ENCODE measurements at regions not wholly inside any gene's neighbourhood (a gene's known extent, or its start where the extent isn't known, plus 50 kb on each side); places are given as distances from the start of the nearest gene placed in this dataset.

DNA sequence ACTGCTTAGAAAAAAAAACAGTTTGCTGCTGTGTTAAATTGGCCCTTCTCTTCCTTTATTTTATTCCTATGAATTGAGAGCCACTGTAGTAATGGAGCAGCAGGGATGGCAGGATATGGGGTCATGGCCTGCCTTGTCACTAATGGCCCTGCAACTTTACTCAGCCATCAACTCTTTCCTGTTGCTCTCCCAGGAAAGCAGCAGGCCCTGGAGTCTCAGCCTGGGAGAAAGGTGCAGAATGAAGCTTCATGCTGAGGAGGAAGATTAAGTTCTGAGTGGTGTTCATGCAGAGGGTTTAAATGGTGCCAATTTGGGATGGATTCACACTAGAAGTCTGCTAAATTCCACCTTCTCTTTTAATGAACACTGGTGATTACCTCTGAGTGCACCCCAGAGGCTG, 285.6 kb downstream of the GPAT3 start:
- CTCF ChIA-PET = no interaction called here
- Histone ChIP-seq H2BK15ac (ENCODE audit: low read depth, low read length) (no peak overlapping the region), H3K4ac (ENCODE audit: low read depth, low read length) (no peak overlapping the region), H3K56ac (ENCODE audit: extremely low read depth, insufficient read depth, low read length) (no peak overlapping the region), H4K5ac (ENCODE audit: low read depth, low read length) (no peak overlapping the region), H3K4me2 (ENCODE audit: low read depth, low read length) (no peak overlapping the region), H3K14ac (replicated peaks; ENCODE audit: low read depth, low read length) (no peak overlapping the region), H2AFZ (replicated peaks; ENCODE audit: low read length, poor library complexity) (no peak overlapping the region), H4K91ac (ENCODE audit: insufficient read depth, low read depth, low read length) (no peak overlapping the region), H3K27ac (ENCODE audit: insufficient read depth, low read length) (no peak overlapping the region), H3K4me3 (ENCODE audit: insufficient read depth, low read depth, low read length) (no peak overlapping the region), H4K8ac (ENCODE audit: low read depth in 2 of 2, low read length in 2 of 2) (no peak overlapping the region), H2AK5ac (ENCODE audit: low read depth, low read length) (no peak overlapping the region), H3K4me1 (ENCODE audit: control insufficient read depth, insufficient read depth, low read length) (no peaks in the 10 kb centered on the region), H4K20me1 (ENCODE audit: insufficient read depth, low read length) (no peaks in the 10 kb centered on the region), H3K9me1 (ENCODE audit: insufficient read depth, low read length) (no peaks in the 10 kb centered on the region), H2BK20ac (ENCODE audit: low read depth, low read length) (no peak overlapping the region), H3K18ac (ENCODE audit: low read depth, low read length) (no peak overlapping the region), H3K27me3 (ENCODE audit: control insufficient read depth, insufficient read depth, low read length) (no peaks in the 10 kb centered on the region), H3K79me1 (ENCODE audit: low read depth in 1 of 2, low read length in 2 of 2) (no peaks in the 10 kb centered on the region), H2BK5ac (ENCODE audit: low read depth, low read length, poor library complexity, severe bottlenecking) (no peak overlapping the region), H2AK9ac (replicated peaks; ENCODE audit: low read depth, low read length, poor library complexity) (no peak overlapping the region), H3K9me3 (ENCODE audit: control insufficient read depth, insufficient read depth, low read length) (0 out of 2 replicates have a peak, but pooled peaks cover 2% of the 10 kb centered on the region), H3K23ac (ENCODE audit: low read depth, low read length) (no peak overlapping the region), H3K36me3 (ENCODE audit: control insufficient read depth, insufficient read depth, low read length) (no peaks in the 10 kb centered on the region), H3K9ac (ENCODE audit: low read depth, low read length) (no peak overlapping the region), H2BK120ac (ENCODE audit: low read depth, low read length) (no peak overlapping the region)
- POLR2A ChIA-PET (ENCODE audit: unreplicated experiment) = no interaction called here
- DNase-seq = no peak
- dilution Hi-C loops (cut with HindIII; ENCODE audit: low sequenced_read_pairs, unreplicated experiment) = no loop called here
- no TSS peak for BruUV-seq (replicated peaks)
- no peak for ATAC-seq (ENCODE audit: low read depth)
- intact Hi-C loops (cut with micrococcal nuclease) = no loop called here
- no peak for TF ChIP-seq RAD21 (IDR thresholded peaks at IDR 0.05; ENCODE audit: low read length)
- no peak for TF ChIP-seq CTCF (conservative IDR thresholded peaks at IDR 0.05; ENCODE audit: low read depth, low read length)
- no peak for TF ChIP-seq MAZ (IDR thresholded peaks at IDR 0.05; ENCODE audit: borderline replicate concordance, low read depth, low read length)
- TF ChIP-seq MXI1 (IDR thresholded peaks at IDR 0.05; ENCODE audit: borderline replicate concordance, low read depth, low read length) = no peak
- TF ChIP-seq POLR2A (IDR thresholded peaks at IDR 0.05; ENCODE audit: low read depth, low read length) = no peak
- no peak for TF ChIP-seq NFE2L2 (IDR thresholded peaks at IDR 0.05; ENCODE audit: low read depth, low read length)
- TF ChIP-seq RCOR1 (IDR thresholded peaks at IDR 0.05; ENCODE audit: insufficient replicate concordance, low read length) = no peak
- no peak for TF ChIP-seq CEBPB (IDR thresholded peaks at IDR 0.05; ENCODE audit: low read depth, low read length)
- no peak for TF ChIP-seq RFX5 (IDR thresholded peaks at IDR 0.05; ENCODE audit: low read depth, low read length)
- in situ Hi-C loops (cut with MboI; ENCODE audit: low sequenced_read_pairs) = no loop called here

Data from IMR-90 (cell line).